HL-60 (cell line): ENCODE measurements at regions not wholly inside any gene's neighbourhood (a gene's known extent, or its start where the extent isn't known, plus 50 kb on each side); places are given as distances from the start of the nearest gene placed in this dataset.

Source experiments
- DNase-seq, 2 experiments: peaks; one replicate each; pipeline ENCODE4 v3.0.0-alpha.2; 2010 to 2020; ENCODE audit warnings: low read depth in 1 of 2, low spot score in 1 of 2
- H3K27ac ChIP-seq: fragments of 250-450 bp; sonication (Bioruptor Pico); replicated peaks from 2 replicates; pipeline ENCODE4 v1.5.1; 2020; ENCODE audit warnings: mild to moderate bottlenecking, moderate library complexity
- H3K27me3 ChIP-seq: fragments of 250-450 bp; sonication (Bioruptor Pico); 2 replicates; pipeline ENCODE4 v1.5.1; 2021; ENCODE audit warnings: mild to moderate bottlenecking, moderate library complexity; ENCODE audit not compliant: insufficient read depth, poor library complexity, severe bottlenecking
- H3K4me3 ChIP-seq: replicated peaks from 2 replicates; pipeline ENCODE4 v1.5.1; 2011; ENCODE audit warnings: mild to moderate bottlenecking, control low read depth, low read length; ENCODE audit not compliant: insufficient read depth
- CTCF ChIP-seq: IDR thresholded peaks from one replicate; pipeline ENCODE4 v1.5.1; 2011; ENCODE audit warnings: low read length, control low read depth, inconsistent platforms; ENCODE audit not compliant: insufficient read depth
- GABPA ChIP-seq: IDR thresholded peaks from 2 replicates; pipeline ENCODE4 v1.6.1; 2012; ENCODE audit warnings: low read depth
- POLR2AphosphoS5 ChIP-seq: IDR thresholded peaks from 2 replicates; pipeline ENCODE4 v1.6.1; 2012; ENCODE audit warnings: low read depth
- REST ChIP-seq: IDR thresholded peaks from 2 replicates; pipeline ENCODE4 v1.6.1; 2012; ENCODE audit warnings: low read depth; ENCODE audit not compliant: insufficient replicate concordance
- SPI1 ChIP-seq: IDR thresholded peaks from 2 replicates; pipeline ENCODE4 v1.6.1; 2012; ENCODE audit warnings: low read depth, mild to moderate bottlenecking, borderline replicate concordance

DNA sequence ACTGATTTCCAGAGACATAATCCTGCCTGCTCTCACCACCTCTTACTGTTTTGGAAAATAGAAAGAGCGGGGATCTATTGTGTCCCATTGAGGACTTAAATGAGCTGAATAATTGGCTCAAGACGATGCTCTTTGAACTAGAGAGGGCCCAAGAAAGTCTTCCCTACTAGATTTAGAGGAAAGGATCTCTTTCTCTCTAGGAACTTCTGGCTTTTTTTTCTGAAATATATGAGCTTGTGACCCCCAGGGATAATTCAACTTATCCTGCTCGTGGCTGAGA is 461.4 kb upstream of the KIRREL3 start:
- DNase-seq: no peak
- Histone ChIP-seq H3K27me3 (peaks cover 5% of the 10 kb centered on the region), H3K27ac (no peak overlapping the region), H3K4me3 (no peak overlapping the region)
- no peak for TF ChIP-seq SPI1
- no peak for TF ChIP-seq REST
- no peak for TF ChIP-seq GABPA
- TF ChIP-seq CTCF: no peak
- TF ChIP-seq POLR2AphosphoS5: no peak

- DNase-seq: no peak
- TF ChIP-seq SPI1 (no peak), REST (no peak), CTCF (no peak), GABPA (no peak), POLR2AphosphoS5 (no peak)
- Histone ChIP-seq H3K27me3 (peaks cover 3% of the 10 kb centered on the region), H3K4me3 (no peak overlapping the region), H3K27ac (no peak overlapping the region)
These were observed 460.9 kb upstream of the KIRREL3 start for GRCh38 chr11:127461241-127462064.

- DNase-seq: no peak
These were observed 458.0 kb upstream of the KIRREL3 start for GRCh38 chr11:127458561-127458960.

More at GRCh38 chr11:127458561-127458960, 458.0 kb upstream of the KIRREL3 start:
- Histone ChIP-seq H3K4me3 (no peak overlapping the region), H3K27me3 (peaks cover 3% of the 10 kb centered on the region), H3K27ac (no peak overlapping the region)
- TF ChIP-seq GABPA (no peak), SPI1 (no peak), CTCF (no peak), POLR2AphosphoS5 (no peak), REST (no peak)
